GM23248 (cell line): ENCODE measurements at regions not wholly inside any gene's neighbourhood (a gene's known extent, or its start where the extent isn't known, plus 50 kb on each side); places are given as distances from the start of the nearest gene placed in this dataset.

Source experiments
- DNase-seq: peaks from one replicate; pipeline ENCODE4 v3.0.0-alpha.2; 2015
- H2AFZ ChIP-seq: fragments of 200-600 bp; sonication (generic); 2 replicates; pipeline ENCODE4 v1.6.1; 2016; ENCODE audit warnings: antibody characterized with exemption
- H3F3A ChIP-seq: fragments of 200-600 bp; sonication (generic); 2 replicates; pipeline ENCODE4 v1.6.1; 2016; ENCODE audit warnings: mild to moderate bottlenecking, antibody characterized with exemption, mixed run types; ENCODE audit not compliant: insufficient read depth
- H3K27ac ChIP-seq: fragments of 200-600 bp; sonication (generic); 2 replicates; pipeline ENCODE4 v1.5.1; 2016; ENCODE audit warnings: mild to moderate bottlenecking
- H3K27me3 ChIP-seq: fragments of 200-600 bp; sonication (generic); replicated peaks from 2 replicates; pipeline ENCODE4 v1.6.1; 2016; ENCODE audit warnings: mild to moderate bottlenecking; ENCODE audit not compliant: insufficient read depth
- H3K36me3 ChIP-seq: fragments of 200-600 bp; sonication (generic); 2 replicates; pipeline ENCODE4 v1.6.1; 2016; ENCODE audit warnings: low read depth, mild to moderate bottlenecking
- H3K4me1 ChIP-seq: fragments of 200-600 bp; sonication (generic); 2 replicates; pipeline ENCODE4 v1.6.1; 2016; ENCODE audit warnings: mild to moderate bottlenecking; ENCODE audit not compliant: insufficient read depth
- H3K4me2 ChIP-seq: fragments of 200-600 bp; sonication (generic); one replicate; pipeline ENCODE4 v1.6.1; 2016; ENCODE audit warnings: mild to moderate bottlenecking; ENCODE audit not compliant: unreplicated experiment
- H3K4me3 ChIP-seq: fragments of 200-600 bp; sonication (generic); 2 replicates; pipeline ENCODE4 v1.5.1; 2016; ENCODE audit warnings: mild to moderate bottlenecking
- H3K79me2 ChIP-seq: fragments of 200-600 bp; sonication (generic); 2 replicates; pipeline ENCODE4 v1.6.1; 2016; ENCODE audit warnings: mild to moderate bottlenecking; ENCODE audit not compliant: insufficient read depth
- H3K9ac ChIP-seq: fragments of 200-600 bp; sonication (generic); 2 replicates; pipeline ENCODE4 v1.6.1; 2016; ENCODE audit warnings: mild to moderate bottlenecking
- H3K9me2 ChIP-seq: fragments of 200-600 bp; sonication (generic); 2 replicates; pipeline ENCODE4 v1.6.1; 2016; ENCODE audit warnings: mixed run types, mild to moderate bottlenecking, moderate library complexity; ENCODE audit not compliant: insufficient read depth
- H3K9me3 ChIP-seq: fragments of 200-600 bp; sonication (generic); one replicate; pipeline ENCODE4 v1.6.1; 2017; ENCODE audit warnings: low read depth
- H4K20me1 ChIP-seq: fragments of 200-600 bp; sonication (generic); 2 replicates; pipeline ENCODE4 v1.6.0; 2016; ENCODE audit not compliant: insufficient read depth
- EZH2 ChIP-seq: fragments of 200-600 bp; sonication (generic); IDR thresholded peaks from 2 replicates; pipeline ENCODE4 v1.6.1; 2018; ENCODE audit warnings: antibody characterized with exemption, mild to moderate bottlenecking; ENCODE audit not compliant: insufficient read depth, poor library complexity, severe bottlenecking
- EZH2phosphoT487 ChIP-seq: fragments of 200-600 bp; sonication (generic); IDR thresholded peaks from 2 replicates; pipeline ENCODE4 v1.6.1; 2018; ENCODE audit warnings: antibody characterized with exemption, moderate library complexity, mild to moderate bottlenecking, low read depth; ENCODE audit not compliant: insufficient read depth
- WGBS, 2 experiments: methylation state at CpG; one replicate each; pipeline ENCODE4 v1.1.6; 2015 to 2017; ENCODE audit warnings: low lambda C conversion rate in 2 of 2, low coverage in 1 of 2; ENCODE audit errors: missing lambda C conversion rate in 2 of 2; 5-methylcytosine and 5-hydroxymethylcytosine counted together
- in situ Hi-C: fragments of 300-500 bp; cut with MboI; formaldehyde crosslinking; loops from 2 replicates; pipeline ENCODE4 v1.15.0; 2020

- Histone ChIP-seq H3K4me1 (peaks cover 28% of the 10 kb centered on the region), H3K4me3 (peak overlapping the region; percentile 39), H4K20me1 (no peaks in the 10 kb centered on the region), H3F3A (peaks cover 28% of the 10 kb centered on the region), H3K36me3 (no peaks in the 10 kb centered on the region), H3K27ac (peak overlapping the region; percentile 88), H3K9ac (peak overlapping the region; percentile 60), H3K9me2 (no peaks in the 10 kb centered on the region), H3K79me2 (no peaks in the 10 kb centered on the region), H2AFZ (peak overlapping the region; percentile 32), H3K27me3 (no peaks in the 10 kb centered on the region), H3K4me2 (peak overlapping the region; percentile 73), H3K9me3 (no peaks in the 10 kb centered on the region)
- in situ Hi-C loops = no loop called here
- DNase-seq = peak; percentile 73
- 2 to 5% methylated on average over 3 of the region's 3 CpGs for WGBS, 2 experiments
- TF ChIP-seq EZH2phosphoT487 (no peak), EZH2 (no peak)
These were observed 147.1 kb upstream of the SMLR1 start for GRCh38 chr6:130680116-130680515.

GRCh38 chr6:130681028-130681427 is 146.2 kb upstream of the SMLR1 start:
- Histone ChIP-seq H3K4me2 (peak overlapping the region; percentile 73), H3K27ac (peak overlapping the region; percentile 88), H3K9me3 (no peaks in the 10 kb centered on the region), H4K20me1 (no peaks in the 10 kb centered on the region), H3K4me3 (peak overlapping the region; percentile 46), H3F3A (peaks cover 28% of the 10 kb centered on the region), H3K9ac (peak overlapping the region; percentile 60), H3K79me2 (no peaks in the 10 kb centered on the region), H3K36me3 (no peaks in the 10 kb centered on the region), H2AFZ (0 out of 2 replicates have a peak overlapping the region, but pooled peaks have one; percentile 14), H3K9me2 (no peaks in the 10 kb centered on the region), H3K4me1 (peaks cover 28% of the 10 kb centered on the region), H3K27me3 (no peaks in the 10 kb centered on the region)
- peak; percentile 83 for DNase-seq
- TF ChIP-seq EZH2 = no peak
- no peak for TF ChIP-seq EZH2phosphoT487
- WGBS, 2 experiments = 0% methylated on average over 1 of the region's 1 CpG
- in situ Hi-C loops = no loop called here

- H3K27ac ChIP-seq = no peak overlapping the region
- in situ Hi-C loops = no loop called here
These were observed 145.1 kb upstream of the SMLR1 start for GRCh38 chr6:130682066-130682465.

GRCh38 chr6:130683761-130684517 is 143.3 kb upstream of the SMLR1 start:
- H3F3A ChIP-seq = peaks cover 25% of the 10 kb centered on the region
- H3K4me3 ChIP-seq = no peak overlapping the region
- no peaks in the 10 kb centered on the region for H3K9me3 ChIP-seq
- WGBS, 2 experiments = 90 to 92% methylated on average over 7 of the region's 7 CpGs
- no peaks in the 10 kb centered on the region for H3K9me2 ChIP-seq
- no peak overlapping the region for H3K27ac ChIP-seq
- no peak for TF ChIP-seq EZH2
- no peak for TF ChIP-seq EZH2phosphoT487
- no peaks in the 10 kb centered on the region for H3K36me3 ChIP-seq
- no peak overlapping the region for H3K4me2 ChIP-seq
- no peak for DNase-seq
- no peaks in the 10 kb centered on the region for H4K20me1 ChIP-seq
- peaks cover 28% of the 10 kb centered on the region for H3K4me1 ChIP-seq
- no peak overlapping the region for H3K9ac ChIP-seq
- in situ Hi-C loops = no loop called here
- no peak overlapping the region for H2AFZ ChIP-seq
- no peaks in the 10 kb centered on the region for H3K79me2 ChIP-seq
- no peaks in the 10 kb centered on the region for H3K27me3 ChIP-seq

More at GRCh38 chr6:130682066-130682465, 145.1 kb upstream of the SMLR1 start:
- Histone ChIP-seq H3F3A (peaks cover 28% of the 10 kb centered on the region), H3K4me1 (peaks cover 28% of the 10 kb centered on the region), H3K9me2 (no peaks in the 10 kb centered on the region), H3K27me3 (no peaks in the 10 kb centered on the region), H3K4me2 (no peak overlapping the region), H3K79me2 (no peaks in the 10 kb centered on the region), H2AFZ (no peak overlapping the region), H3K9ac (no peak overlapping the region), H3K4me3 (no peak overlapping the region), H3K36me3 (no peaks in the 10 kb centered on the region), H3K9me3 (no peaks in the 10 kb centered on the region), H4K20me1 (no peaks in the 10 kb centered on the region)
- TF ChIP-seq EZH2phosphoT487 (no peak), EZH2 (no peak)
- 57 to 75% methylated on average over 5 of the region's 5 CpGs for WGBS, 2 experiments
- DNase-seq = no peak
